Gastroesophageal sphincter (tissue), 3 donors: ENCODE measurements at regions not wholly inside any gene's neighbourhood (a gene's known extent, or its start where the extent isn't known, plus 50 kb on each side); places are given as distances from the start of the nearest gene placed in this dataset.

Source experiments
- POLR2A ChIP-seq, 2 donors: fragments of 450-650 bp; IDR thresholded peaks; one replicate each; pipeline ENCODE4 v1.6.1; 2017; ENCODE audit warnings: antibody characterized with exemption in 2 of 2, mild to moderate bottlenecking in 2 of 2, moderate library complexity in 1 of 2
- POLR2AphosphoS5 ChIP-seq: sonication (generic); formaldehyde crosslinking; IDR thresholded peaks from one replicate; pipeline ENCODE4 v1.6.1; 2017; ENCODE audit warnings: antibody characterized with exemption
- TF ChIP-seq, protein P1 (sequence below), 4 experiments: fragments of 200-600 bp in 2 of 4; fragments of 450-650 bp in 2 of 4; sonication (generic) in 1 of 4; IDR thresholded peaks; one replicate each; pipeline ENCODE4 v1.5.1; 2017 to 2019; ENCODE audit warnings: antibody characterized with exemption in 4 of 4, mild to moderate bottlenecking in 2 of 4, moderate library complexity in 2 of 4

DNA sequence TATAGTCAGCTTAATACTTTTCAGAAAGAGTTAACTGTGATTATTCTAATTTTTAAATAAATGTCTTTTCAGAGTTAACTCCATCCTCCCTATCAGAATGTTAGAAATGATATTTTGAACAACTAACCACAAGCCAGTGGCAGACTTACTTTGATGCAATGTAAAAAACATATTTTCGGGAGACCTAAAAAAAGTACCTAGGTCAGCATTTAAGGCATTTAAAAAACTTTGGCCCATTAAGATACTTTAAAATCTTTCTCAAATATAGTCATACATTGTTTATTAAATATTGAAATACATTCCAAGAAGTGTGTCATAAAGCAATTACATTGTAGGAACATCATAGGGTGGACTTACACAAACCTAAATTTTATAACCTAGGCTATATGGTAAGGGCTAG is 426.1 kb downstream of the PABPC4L start:
- TF ChIP-seq, protein P1, sequence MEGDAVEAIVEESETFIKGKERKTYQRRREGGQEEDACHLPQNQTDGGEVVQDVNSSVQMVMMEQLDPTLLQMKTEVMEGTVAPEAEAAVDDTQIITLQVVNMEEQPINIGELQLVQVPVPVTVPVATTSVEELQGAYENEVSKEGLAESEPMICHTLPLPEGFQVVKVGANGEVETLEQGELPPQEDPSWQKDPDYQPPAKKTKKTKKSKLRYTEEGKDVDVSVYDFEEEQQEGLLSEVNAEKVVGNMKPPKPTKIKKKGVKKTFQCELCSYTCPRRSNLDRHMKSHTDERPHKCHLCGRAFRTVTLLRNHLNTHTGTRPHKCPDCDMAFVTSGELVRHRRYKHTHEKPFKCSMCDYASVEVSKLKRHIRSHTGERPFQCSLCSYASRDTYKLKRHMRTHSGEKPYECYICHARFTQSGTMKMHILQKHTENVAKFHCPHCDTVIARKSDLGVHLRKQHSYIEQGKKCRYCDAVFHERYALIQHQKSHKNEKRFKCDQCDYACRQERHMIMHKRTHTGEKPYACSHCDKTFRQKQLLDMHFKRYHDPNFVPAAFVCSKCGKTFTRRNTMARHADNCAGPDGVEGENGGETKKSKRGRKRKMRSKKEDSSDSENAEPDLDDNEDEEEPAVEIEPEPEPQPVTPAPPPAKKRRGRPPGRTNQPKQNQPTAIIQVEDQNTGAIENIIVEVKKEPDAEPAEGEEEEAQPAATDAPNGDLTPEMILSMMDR (IDR thresholded peaks at IDR 0.05): no peak
- no peak for TF ChIP-seq POLR2AphosphoS5
- no peak for TF ChIP-seq POLR2A (IDR thresholded peaks at IDR 0.05)
